D721Med (cell line): ENCODE measurements at regions not wholly inside any gene's neighbourhood (a gene's known extent, or its start where the extent isn't known, plus 50 kb on each side); places are given as distances from the start of the nearest gene placed in this dataset.

ENCODE experiments used
- DNase-seq: peaks from one replicate; pipeline ENCODE4 v3.0.0; 2011; ENCODE audit warnings: low spot score; ENCODE audit not compliant: insufficient read length
- FAIRE-seq: peaks from 2 replicates; lab custom pipeline; 2011; peaks lifted over from hg19 to GRCh38; lab: Jason Lieb, UNC
- CTCF ChIP-seq: IDR thresholded peaks from 2 replicates; pipeline ENCODE4 v1.5.1; 2012; ENCODE audit warnings: mild to moderate bottlenecking, control low read depth; ENCODE audit not compliant: insufficient read depth; ENCODE audit errors: missing control alignments

- TF ChIP-seq CTCF = no peak
- no peak for FAIRE-seq
Observed at GRCh38 chr10:83848677-83849076, 290.6 kb upstream of the GHITM start.

GRCh38 chr10:83849150-83849549 lies 290.2 kb upstream of the GHITM start:
- DNase-seq = no peak
- TF ChIP-seq CTCF = no peak
- no peak for FAIRE-seq

More at GRCh38 chr10:83848677-83849076, 290.6 kb upstream of the GHITM start:
- no peak for DNase-seq

GRCh38 chr10:83852146-83852545 lies 287.2 kb upstream of the GHITM start:
- FAIRE-seq (no peak), DNase-seq (no peak)
- TF ChIP-seq CTCF = no peak

GRCh38 chr10:83862723-83863122 lies 276.6 kb upstream of the GHITM start:
- FAIRE-seq (no peak), DNase-seq (no peak)
- no peak for TF ChIP-seq CTCF

GRCh38 chr10:83863283-83863966 lies 275.9 kb upstream of the GHITM start:
- FAIRE-seq (no peak), DNase-seq (no peak)
- TF ChIP-seq CTCF = no peak

- FAIRE-seq (no peak), DNase-seq (no peak)
- no peak for TF ChIP-seq CTCF
Observed at GRCh38 chr10:83869898-83870297, 269.4 kb upstream of the GHITM start.

- DNase-seq = peak; percentile 38
- TF ChIP-seq CTCF = peak; percentile 98
- FAIRE-seq = no peak
Observed at GRCh38 chr10:83871187-83872081, 267.9 kb upstream of the GHITM start.
